GM19397 (cell line): ENCODE measurements at regions not wholly inside any gene's neighbourhood (a gene's known extent, or its start where the extent isn't known, plus 50 kb on each side); places are given as distances from the start of the nearest gene placed in this dataset.

Experiments used
- ATAC-seq: cut with Tn5 transposase; IDR thresholded peaks from one replicate; pipeline ENCODE4 v1.9.1; 2021; ENCODE audit warnings: mild to moderate bottlenecking, moderate library complexity; ENCODE audit not compliant: unreplicated experiment

- ATAC-seq: no peak
Measured at GRCh38 chr9:13990994-13991393, 322.9 kb downstream of the NFIB start.

GRCh38 chr9:13990331-13990730, 323.6 kb downstream of the NFIB start:
- no peak for ATAC-seq

- no peak for ATAC-seq
Measured at GRCh38 chr9:13988944-13989343, 325.0 kb downstream of the NFIB start.

DNA sequence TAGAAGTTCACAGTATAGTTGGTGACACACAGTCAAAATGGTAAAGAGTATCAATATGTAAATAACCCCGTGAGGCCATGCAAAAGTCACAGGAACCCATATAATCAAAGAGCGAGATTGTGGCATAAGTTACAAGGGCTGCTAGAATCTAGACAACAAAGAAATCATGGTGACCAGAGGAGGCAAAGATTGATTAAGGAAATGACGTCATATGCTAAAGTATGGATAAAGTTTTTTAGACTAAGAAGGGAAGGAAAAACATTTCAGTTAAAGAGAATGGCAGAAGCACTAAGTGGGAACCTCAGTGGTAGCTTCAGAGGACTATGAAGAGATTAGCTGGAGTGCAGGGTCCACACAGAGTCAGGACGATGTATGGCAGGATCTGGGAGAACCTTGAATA, 330.3 kb downstream of the NFIB start:
- ATAC-seq: no peak

- no peak for ATAC-seq
Measured at GRCh38 chr9:13979941-13980318, 334.0 kb downstream of the NFIB start.

GRCh38 chr9:13975611-13976290, 338.2 kb downstream of the NFIB start:
- no peak for ATAC-seq

DNA sequence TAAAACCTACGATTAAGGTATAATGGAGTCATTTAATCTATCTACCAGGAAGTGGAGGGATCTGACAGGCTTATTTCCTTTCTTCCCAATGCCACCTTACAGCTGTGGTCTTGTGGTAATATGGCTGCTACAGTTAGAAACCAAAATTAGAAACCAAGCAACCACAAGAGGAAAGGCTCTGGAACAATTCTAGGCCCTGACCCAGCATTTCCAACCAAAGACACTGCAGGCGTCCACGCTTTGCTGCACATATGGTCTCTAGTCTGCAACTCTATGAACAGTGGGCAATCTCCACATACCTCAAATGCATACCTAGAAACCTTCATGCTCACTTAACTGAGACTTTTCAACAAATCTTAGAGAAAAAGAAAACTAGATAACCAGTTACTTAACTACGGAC, 339.1 kb downstream of the NFIB start:
- no peak for ATAC-seq

DNA sequence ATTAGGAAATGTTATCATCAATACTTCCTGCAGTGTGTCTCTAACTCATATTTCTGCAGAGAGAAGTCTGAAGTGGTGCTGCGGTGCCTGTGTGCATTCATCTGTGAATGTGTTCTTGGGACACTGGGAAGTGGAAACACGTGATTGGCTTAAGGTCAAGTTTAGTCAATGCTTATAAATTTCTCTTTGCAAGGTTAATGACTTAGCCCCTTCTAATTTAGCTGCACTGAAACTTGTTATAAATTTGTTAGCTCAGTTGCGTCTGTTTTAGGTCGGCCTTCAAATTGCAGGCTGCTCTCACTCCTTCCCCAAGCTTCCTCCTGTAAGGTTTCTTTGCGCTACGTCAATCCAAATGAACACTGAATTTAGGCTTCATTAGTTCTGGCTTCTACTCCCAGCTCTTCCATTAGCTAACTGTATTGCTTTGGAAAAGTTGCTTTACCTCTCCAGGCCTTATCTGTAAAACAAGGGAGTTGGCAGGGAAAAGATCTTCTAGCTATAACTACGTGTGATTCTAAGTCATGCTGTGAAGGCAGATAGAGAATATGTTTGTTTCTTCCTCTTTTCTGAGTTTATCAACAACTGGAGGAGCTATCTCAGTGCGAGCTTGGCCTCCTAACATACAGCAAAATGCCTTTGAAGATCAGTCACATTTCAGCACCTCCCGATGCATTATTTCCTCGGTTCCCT, 341.8 kb downstream of the NFIB start:
- no peak for ATAC-seq

- no peak for ATAC-seq
Measured at GRCh38 chr9:13971415-13971814, 342.5 kb downstream of the NFIB start.

DNA sequence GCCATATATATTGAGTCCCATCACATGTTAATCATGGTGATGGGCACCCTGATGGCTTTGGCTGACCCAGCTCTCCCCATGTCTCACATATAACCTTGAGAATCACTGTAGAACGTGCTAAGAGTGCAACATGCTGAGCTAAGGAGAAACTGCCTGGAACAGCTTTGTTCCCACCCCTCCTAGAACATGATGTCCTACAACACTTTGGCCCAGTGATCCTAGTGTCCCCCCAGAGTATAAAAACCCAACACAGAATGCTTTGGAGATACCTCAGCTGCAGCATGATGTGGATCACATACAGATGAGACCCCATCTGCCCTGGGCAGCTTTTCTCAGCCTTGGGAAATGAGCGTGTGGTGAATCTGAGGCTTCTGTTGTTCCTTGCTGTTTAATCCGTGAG, 343.5 kb downstream of the NFIB start:
- ATAC-seq: no peak

DNA sequence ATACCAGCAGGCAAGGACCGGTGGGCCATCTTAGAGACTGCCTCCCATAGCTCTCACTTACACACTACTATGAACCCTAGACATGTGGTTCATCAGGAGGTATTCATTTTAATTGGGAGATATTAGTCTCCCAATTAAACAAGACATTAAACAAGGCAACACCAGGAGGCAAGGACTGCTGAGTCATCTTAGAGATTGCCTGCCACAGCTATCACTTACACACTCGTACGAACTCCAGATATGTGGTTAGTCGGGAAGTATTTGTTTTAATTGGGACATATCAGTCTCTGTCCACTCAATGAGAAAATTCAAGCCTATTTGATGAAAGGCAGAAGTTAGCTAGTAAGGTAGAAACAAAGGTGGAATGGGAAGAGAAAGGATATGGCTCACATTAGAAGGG, 343.9 kb downstream of the NFIB start:
- ATAC-seq: no peak

- no peak for ATAC-seq
Measured at GRCh38 chr9:13967438-13967837, 346.5 kb downstream of the NFIB start.

- no peak for ATAC-seq
Measured at GRCh38 chr9:13967011-13967410, 346.9 kb downstream of the NFIB start.

- ATAC-seq: no peak
Measured at GRCh38 chr9:13963005-13963653, 350.8 kb downstream of the NFIB start.

- no peak for ATAC-seq
Measured at GRCh38 chr9:13962006-13962405, 351.9 kb downstream of the NFIB start.

DNA sequence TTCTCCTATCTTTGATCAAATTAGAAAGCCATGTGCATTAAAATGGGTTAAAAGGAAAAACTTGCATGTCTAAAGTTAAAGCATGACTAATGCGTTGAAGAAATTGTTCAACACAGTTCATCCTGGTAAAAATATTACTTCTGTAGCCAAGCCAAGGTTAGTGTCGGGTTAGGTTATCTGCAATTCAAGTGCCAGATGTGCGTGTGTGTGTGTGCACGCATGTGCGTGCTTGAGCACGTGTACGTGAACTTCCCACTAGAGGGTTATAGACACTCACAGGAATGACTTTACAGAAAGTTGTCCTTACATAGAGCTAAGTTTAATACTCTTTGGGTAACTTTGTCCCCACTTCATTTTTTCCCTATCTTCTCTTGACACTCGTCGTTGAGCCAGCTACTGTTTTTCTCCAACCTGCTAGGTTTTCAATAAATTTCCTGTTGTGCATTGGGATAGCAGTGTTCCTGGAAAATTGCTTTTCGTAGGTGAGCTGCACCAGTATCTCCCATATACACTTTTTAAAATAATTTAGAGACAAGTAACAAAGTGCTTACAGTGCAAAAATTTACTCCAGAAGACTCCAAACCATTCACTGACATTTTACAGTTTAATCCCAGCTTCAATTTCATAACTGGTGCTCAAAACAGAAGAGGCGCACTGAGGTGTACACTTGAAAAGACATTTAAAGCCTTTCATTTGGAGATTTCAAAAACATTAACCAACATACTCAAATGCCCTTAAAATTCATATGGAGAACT, 353.8 kb downstream of the NFIB start:
- ATAC-seq: no peak

DNA sequence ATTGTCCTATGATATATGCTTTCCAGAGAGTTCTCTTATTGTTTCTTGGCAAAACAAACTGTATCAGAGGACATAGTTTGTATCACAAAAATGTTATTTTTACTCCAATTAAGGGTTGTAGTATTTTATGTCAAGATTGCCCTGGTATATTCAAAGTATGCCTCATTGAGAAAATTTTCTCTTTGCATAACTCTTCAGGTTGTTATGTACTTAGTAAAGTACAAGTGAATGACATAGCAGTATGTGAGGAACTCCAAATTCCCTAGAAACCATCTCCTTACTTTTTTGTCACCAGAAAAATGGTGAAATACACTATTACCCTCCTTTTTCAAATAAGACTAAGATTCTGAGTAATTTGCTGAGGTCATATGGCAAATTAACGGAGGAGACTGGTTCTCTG, 355.3 kb downstream of the NFIB start:
- no peak for ATAC-seq

- no peak for ATAC-seq
Measured at GRCh38 chr9:13957089-13957488, 356.9 kb downstream of the NFIB start.

DNA sequence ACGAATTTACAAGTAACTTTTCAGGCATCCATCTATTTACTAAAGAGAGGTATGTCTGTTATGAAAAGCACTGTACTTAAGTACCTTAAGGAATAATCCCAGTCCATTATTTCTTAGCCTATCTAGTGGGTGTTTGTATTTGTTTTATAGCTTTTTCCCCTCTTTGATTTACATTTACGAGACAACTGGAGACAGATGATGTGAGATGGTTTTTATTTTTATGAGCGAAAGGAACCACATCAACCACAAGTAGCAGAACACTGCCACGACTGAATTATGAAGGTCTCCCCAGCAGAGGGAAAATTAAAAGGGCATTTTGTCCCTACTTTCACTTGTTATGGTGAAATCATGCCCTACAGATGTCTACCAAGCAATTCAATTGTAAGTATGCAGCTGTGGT, 357.8 kb downstream of the NFIB start:
- ATAC-seq: no peak

GRCh38 chr9:13952906-13953305, 361.0 kb downstream of the NFIB start:
- no peak for ATAC-seq

DNA sequence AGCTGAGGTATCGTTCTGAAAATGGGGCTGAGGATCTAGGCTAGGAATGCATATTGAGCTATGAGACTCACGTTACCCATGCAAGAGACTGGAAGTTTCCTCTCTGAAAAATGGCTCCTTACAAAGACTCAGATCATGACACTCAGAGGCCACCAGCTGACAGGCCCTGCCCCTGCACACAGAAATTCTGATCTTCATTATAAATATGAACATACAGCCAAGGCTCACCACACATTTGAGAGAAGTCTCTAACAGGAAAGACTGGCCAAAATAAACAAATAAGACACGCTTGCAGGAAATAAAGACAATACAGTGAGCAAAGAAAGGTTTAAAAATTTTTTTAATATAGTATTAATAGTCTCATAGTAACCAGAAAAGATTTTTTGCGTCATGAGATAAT, 365.9 kb downstream of the NFIB start:
- ATAC-seq: no peak

GRCh38 chr9:13943176-13943575, 370.8 kb downstream of the NFIB start:
- ATAC-seq: no peak
